ENCODE measurements at regions not wholly inside any gene's neighbourhood (a gene's known extent, or its start where the extent isn't known, plus 50 kb on each side); places are given as distances from the start of the nearest gene placed in this dataset.

DNA sequence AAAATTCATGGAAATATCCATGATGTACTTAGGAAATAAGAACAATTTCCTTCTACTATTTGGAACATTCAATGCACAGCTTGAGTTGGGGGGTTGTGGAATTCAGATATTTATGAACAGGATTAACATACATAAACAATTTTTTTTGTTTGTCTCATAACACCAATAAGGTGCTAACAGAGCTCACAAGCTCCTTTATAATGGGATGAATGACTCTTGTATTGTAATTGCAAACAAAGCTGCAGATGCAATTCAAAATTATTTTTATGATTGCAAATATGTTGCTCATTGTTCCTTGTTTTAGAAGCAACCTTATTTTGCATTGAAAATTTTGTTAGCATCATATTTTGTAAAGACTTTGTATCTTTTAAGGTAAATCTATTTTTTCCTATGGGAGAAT is 265.7 kb downstream of the PCDH17 start:
- TF ChIP-seq, protein P1, sequence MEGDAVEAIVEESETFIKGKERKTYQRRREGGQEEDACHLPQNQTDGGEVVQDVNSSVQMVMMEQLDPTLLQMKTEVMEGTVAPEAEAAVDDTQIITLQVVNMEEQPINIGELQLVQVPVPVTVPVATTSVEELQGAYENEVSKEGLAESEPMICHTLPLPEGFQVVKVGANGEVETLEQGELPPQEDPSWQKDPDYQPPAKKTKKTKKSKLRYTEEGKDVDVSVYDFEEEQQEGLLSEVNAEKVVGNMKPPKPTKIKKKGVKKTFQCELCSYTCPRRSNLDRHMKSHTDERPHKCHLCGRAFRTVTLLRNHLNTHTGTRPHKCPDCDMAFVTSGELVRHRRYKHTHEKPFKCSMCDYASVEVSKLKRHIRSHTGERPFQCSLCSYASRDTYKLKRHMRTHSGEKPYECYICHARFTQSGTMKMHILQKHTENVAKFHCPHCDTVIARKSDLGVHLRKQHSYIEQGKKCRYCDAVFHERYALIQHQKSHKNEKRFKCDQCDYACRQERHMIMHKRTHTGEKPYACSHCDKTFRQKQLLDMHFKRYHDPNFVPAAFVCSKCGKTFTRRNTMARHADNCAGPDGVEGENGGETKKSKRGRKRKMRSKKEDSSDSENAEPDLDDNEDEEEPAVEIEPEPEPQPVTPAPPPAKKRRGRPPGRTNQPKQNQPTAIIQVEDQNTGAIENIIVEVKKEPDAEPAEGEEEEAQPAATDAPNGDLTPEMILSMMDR (IDR thresholded peaks at IDR 0.05), result no peak
- TF ChIP-seq EP300 (IDR thresholded peaks at IDR 0.05) (no peak), POLR2A (IDR thresholded peaks at IDR 0.05; ENCODE audit: low read depth) (no peak), POLR2AphosphoS5 (IDR thresholded peaks at IDR 0.05) (no peak)
